Mesenchymal stem cell (in vitro differentiated cells and primary cell): ENCODE measurements at regions not wholly inside any gene's neighbourhood (a gene's known extent, or its start where the extent isn't known, plus 50 kb on each side); places are given as distances from the start of the nearest gene placed in this dataset.

Source experiments
- DNase-seq: peaks from one replicate; pipeline ENCODE4 v3.0.0-alpha.2; 2013
- H2AFZ ChIP-seq: one replicate; pipeline ENCODE4 v1.6.1; 2013; ENCODE audit warnings: low read depth, mild to moderate bottlenecking, control low read depth, inconsistent platforms, low read length, moderate library complexity
- H2AK5ac ChIP-seq: 2 replicates; pipeline ENCODE4 v1.6.1; 2013; ENCODE audit warnings: low read length, moderate library complexity, mild to moderate bottlenecking, inconsistent platforms; ENCODE audit not compliant: severe bottlenecking
- H2BK120ac ChIP-seq: one replicate; pipeline ENCODE4 v1.6.1; 2013; ENCODE audit warnings: low read depth, mild to moderate bottlenecking, inconsistent platforms, low read length, moderate library complexity
- H2BK12ac ChIP-seq, 2 experiments: one replicate each; pipeline ENCODE4 v1.6.1; 2013; ENCODE audit warnings: inconsistent platforms in 2 of 2, low read length in 2 of 2, mild to moderate bottlenecking in 2 of 2, moderate library complexity in 2 of 2, control low read depth in 1 of 2
- H2BK15ac ChIP-seq: one replicate; pipeline ENCODE4 v1.6.1; 2013; ENCODE audit warnings: mild to moderate bottlenecking, low read depth, inconsistent platforms; ENCODE audit not compliant: poor library complexity, severe bottlenecking
- H2BK5ac ChIP-seq: 2 replicates; pipeline ENCODE4 v1.6.1; 2013; ENCODE audit warnings: low read depth, mild to moderate bottlenecking, low read length, control low read depth, inconsistent platforms; ENCODE audit not compliant: poor library complexity, severe bottlenecking
- H3K14ac ChIP-seq, 2 experiments: one replicate each; pipeline ENCODE4 v1.6.1; 2013; ENCODE audit warnings: inconsistent platforms in 2 of 2, low read length in 2 of 2, control low read depth in 1 of 2, mild to moderate bottlenecking in 1 of 2, moderate library complexity in 1 of 2
- H3K18ac ChIP-seq, 2 experiments: one replicate each; pipeline ENCODE4 v1.6.1; 2013; ENCODE audit warnings: inconsistent platforms in 2 of 2, low read length in 2 of 2, control low read depth in 1 of 2, low read depth in 1 of 2, mild to moderate bottlenecking in 1 of 2
- H3K23ac ChIP-seq, 2 experiments: one replicate each; pipeline ENCODE4 v1.6.1; 2013; ENCODE audit warnings: inconsistent platforms in 2 of 2, low read length in 2 of 2, mild to moderate bottlenecking in 2 of 2, moderate library complexity in 2 of 2, control low read depth in 1 of 2
- H3K27ac ChIP-seq: 2 replicates; pipeline ENCODE4 v1.5.1; 2013; ENCODE audit warnings: mild to moderate bottlenecking, moderate library complexity, low read length, control low read depth, inconsistent platforms; ENCODE audit not compliant: poor library complexity, severe bottlenecking
- H3K27me3 ChIP-seq, 2 experiments: 2 replicates each; pipeline versions ENCODE4 v1.6.1 to v1.7.0; 2013; ENCODE audit warnings: low read length in 2 of 2, mild to moderate bottlenecking in 2 of 2, moderate library complexity in 2 of 2, control low read depth in 1 of 2, inconsistent platforms in 1 of 2; ENCODE audit not compliant: control insufficient read depth in 1 of 2, insufficient read depth in 1 of 2
- H3K36me3 ChIP-seq, 2 experiments: 2 replicates each; pipeline versions ENCODE4 v1.6.1 to v1.7.0; 2013; ENCODE audit warnings: low read length in 2 of 2, control low read depth in 1 of 2, inconsistent platforms in 1 of 2, low read depth in 1 of 2, mild to moderate bottlenecking in 1 of 2; ENCODE audit not compliant: insufficient read depth in 2 of 2, control insufficient read depth in 1 of 2
- H3K4ac ChIP-seq, 2 experiments: one replicate each; pipeline ENCODE4 v1.6.1; 2013; ENCODE audit warnings: inconsistent platforms in 2 of 2, low read length in 2 of 2, mild to moderate bottlenecking in 2 of 2, moderate library complexity in 2 of 2, control low read depth in 1 of 2, low read depth in 1 of 2
- H3K4me1 ChIP-seq: 2 replicates; pipeline ENCODE4 v1.6.1; 2013; ENCODE audit warnings: low read depth, low read length, control low read depth; ENCODE audit not compliant: control insufficient read depth, insufficient read depth
- H3K4me2 ChIP-seq: 2 replicates; pipeline ENCODE4 v1.6.1; 2013; ENCODE audit warnings: low read length, mild to moderate bottlenecking, inconsistent platforms; ENCODE audit not compliant: poor library complexity, severe bottlenecking
- H3K4me3 ChIP-seq, 2 experiments: 2 replicates each; pipeline versions ENCODE4 v1.5.1 to v1.7.0; 2013; ENCODE audit warnings: low read length in 2 of 2, mild to moderate bottlenecking in 2 of 2, control low read depth in 1 of 2, low read depth in 1 of 2; ENCODE audit not compliant: insufficient read depth in 1 of 2
- H3K79me1 ChIP-seq: replicated peaks from 2 replicates; pipeline ENCODE4 v1.6.1; 2013; ENCODE audit warnings: mild to moderate bottlenecking, control low read depth, low read length, inconsistent platforms; ENCODE audit not compliant: poor library complexity, severe bottlenecking
- H3K9ac ChIP-seq: 2 replicates; pipeline ENCODE4 v1.7.0; 2013; ENCODE audit warnings: mild to moderate bottlenecking, low read length, moderate library complexity
- H3K9me3 ChIP-seq: 2 replicates; pipeline ENCODE4 v1.7.0; 2013; ENCODE audit warnings: mild to moderate bottlenecking, low read length; ENCODE audit not compliant: control insufficient read depth
- H4K8ac ChIP-seq: one replicate; pipeline ENCODE4 v1.6.1; 2013; ENCODE audit warnings: inconsistent platforms, mild to moderate bottlenecking, low read length, moderate library complexity
- H4K91ac ChIP-seq: one replicate; pipeline ENCODE4 v1.6.1; 2013; ENCODE audit warnings: mild to moderate bottlenecking, low read length, inconsistent platforms
- WGBS: methylation state at CpG from one replicate; pipeline ENCODE4 v1.1.7; 2013; ENCODE audit warnings: mixed read lengths; 5-methylcytosine and 5-hydroxymethylcytosine counted together

- Histone ChIP-seq H3K4me1 (no peaks in the 10 kb centered on the region), H3K9ac (no peak overlapping the region), H3K4me2 (no peak overlapping the region), H2BK120ac (no peak overlapping the region), H2BK5ac (no peak overlapping the region), H2AFZ (no peak overlapping the region), H3K4me3 (no peak overlapping the region), H3K14ac (no peak overlapping the region), H2BK12ac (no peak overlapping the region), H3K4ac (no peak overlapping the region), H3K18ac (no peak overlapping the region), H2AK5ac (no peak overlapping the region), H4K8ac (no peak overlapping the region), H3K23ac (no peak overlapping the region), H3K9me3 (no peaks in the 10 kb centered on the region), H4K91ac (no peak overlapping the region), H3K36me3 (no peaks in the 10 kb centered on the region), H3K79me1 (no peaks in the 10 kb centered on the region), H3K27me3 (no peaks in the 10 kb centered on the region), H2BK15ac (no peak overlapping the region), H3K27ac (no peak overlapping the region)
- DNase-seq = no peak
- WGBS = no CpG with 5 or more reads among the region's 3 CpGs
These were observed 700.5 kb upstream of the RGMB start for GRCh38 chr5:98072921-98073320.

- WGBS = 99% methylated on average over 2 of the region's 2 CpGs
- no peak overlapping the region for H2AFZ ChIP-seq
These were observed 697.0 kb upstream of the RGMB start for GRCh38 chr5:98076501-98076900.

DNA sequence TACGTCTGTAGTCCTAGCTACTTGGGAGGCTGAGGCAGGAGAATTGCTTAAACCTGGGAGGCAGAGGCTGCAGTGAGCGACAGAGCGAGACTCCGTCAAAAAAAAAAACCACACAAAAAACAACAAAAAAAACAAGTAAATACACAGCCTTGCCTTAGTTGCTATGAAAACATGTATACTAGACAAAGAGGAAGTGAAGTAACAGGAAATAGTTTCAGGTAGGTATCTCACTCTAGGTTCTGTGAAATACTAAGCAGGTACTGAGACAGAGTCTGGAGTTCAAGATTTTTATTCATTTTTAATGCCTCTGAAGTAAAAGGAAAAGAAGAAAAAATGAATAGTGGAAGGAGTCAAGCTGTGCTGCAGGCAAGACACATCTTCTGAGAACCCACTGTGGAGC is 687.9 kb upstream of the RGMB start:
- Histone ChIP-seq H3K18ac (no peak overlapping the region), H3K14ac (no peak overlapping the region), H3K23ac (no peak overlapping the region), H3K4me3 (no peak overlapping the region), H3K4me1 (no peaks in the 10 kb centered on the region), H3K27ac (no peak overlapping the region), H3K9ac (no peak overlapping the region), H2BK120ac (no peak overlapping the region), H4K91ac (no peak overlapping the region), H2AK5ac (no peak overlapping the region), H2BK12ac (no peak overlapping the region), H3K36me3 (no peaks in the 10 kb centered on the region), H2AFZ (no peak overlapping the region), H2BK5ac (no peak overlapping the region), H3K27me3 (no peaks in the 10 kb centered on the region), H4K8ac (no peak overlapping the region), H3K79me1 (no peaks in the 10 kb centered on the region), H3K4ac (no peak overlapping the region), H3K9me3 (no peaks in the 10 kb centered on the region), H3K4me2 (no peak overlapping the region), H2BK15ac (no peak overlapping the region)
- no peak for DNase-seq
- 100% methylated on average over 1 of the region's 4 CpGs for WGBS

More at GRCh38 chr5:98076501-98076900, 697.0 kb upstream of the RGMB start:
- Histone ChIP-seq H3K4me1 (no peaks in the 10 kb centered on the region), H2BK5ac (no peak overlapping the region), H3K4me2 (no peak overlapping the region), H3K9me3 (no peaks in the 10 kb centered on the region), H2AK5ac (no peak overlapping the region), H3K9ac (no peak overlapping the region), H3K14ac (no peak overlapping the region), H3K36me3 (no peaks in the 10 kb centered on the region), H3K18ac (no peak overlapping the region), H3K23ac (no peak overlapping the region), H2BK120ac (no peak overlapping the region), H3K27ac (no peak overlapping the region), H3K4me3 (no peak overlapping the region), H3K27me3 (no peaks in the 10 kb centered on the region), H3K79me1 (no peaks in the 10 kb centered on the region), H3K4ac (no peak overlapping the region), H4K8ac (no peak overlapping the region), H4K91ac (no peak overlapping the region), H2BK15ac (no peak overlapping the region), H2BK12ac (no peak overlapping the region)
- no peak for DNase-seq

- Histone ChIP-seq H3K23ac (no peak overlapping the region), H4K8ac (no peak overlapping the region), H3K18ac (no peak overlapping the region), H2BK120ac (no peak overlapping the region), H2AFZ (no peak overlapping the region), H2BK5ac (no peak overlapping the region), H4K91ac (no peak overlapping the region), H3K27me3 (no peaks in the 10 kb centered on the region), H3K79me1 (no peaks in the 10 kb centered on the region), H3K4me1 (no peaks in the 10 kb centered on the region), H2BK12ac (no peak overlapping the region), H3K9me3 (no peaks in the 10 kb centered on the region), H3K27ac (no peak overlapping the region), H2AK5ac (no peak overlapping the region), H2BK15ac (no peak overlapping the region), H3K9ac (no peak overlapping the region), H3K36me3 (no peaks in the 10 kb centered on the region), H3K4ac (no peak overlapping the region), H3K14ac (no peak overlapping the region), H3K4me2 (no peak overlapping the region), H3K4me3 (no peak overlapping the region)
- no CpG with 5 or more reads among the region's 3 CpGs for WGBS
- no peak for DNase-seq
These were observed 678.4 kb upstream of the RGMB start for GRCh38 chr5:98095072-98095471.
